ENCODE measurements at regions not wholly inside any gene's neighbourhood (a gene's known extent, or its start where the extent isn't known, plus 50 kb on each side); places are given as distances from the start of the nearest gene placed in this dataset.
A peak's percentile ranks its signal among the peaks of the same experiment; 100 is the strongest.

DNA sequence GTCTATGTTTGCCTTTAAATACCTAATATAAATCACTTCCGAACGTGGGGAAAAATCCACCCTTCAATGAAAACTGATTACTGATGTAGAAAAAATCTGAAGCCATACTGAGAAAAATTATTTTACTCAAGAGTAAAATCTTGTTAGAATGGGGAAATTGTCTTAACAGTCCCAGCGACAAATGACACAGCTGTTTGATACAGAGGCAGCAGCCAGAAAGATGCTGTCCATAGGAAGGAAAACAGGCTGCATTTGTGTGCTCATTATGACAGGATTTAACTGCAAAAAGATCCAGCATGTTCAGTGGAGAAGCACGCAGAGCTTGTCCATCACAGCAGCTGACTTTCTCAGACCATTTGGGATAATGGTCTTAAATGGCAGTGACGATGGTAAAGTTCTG lies 443.0 kb downstream of the TFAP2B start:
- Histone ChIP-seq H3K4ac (ENCODE audit: low read depth, low read length) (no peak overlapping the region), H4K91ac (ENCODE audit: low read depth, low read length) (no peak overlapping the region), H2AK5ac (ENCODE audit: low read length) (no peak overlapping the region), H3K27ac (ENCODE audit: low read depth, low read length) (no peak overlapping the region), H3K23ac (ENCODE audit: low read length) (no peak overlapping the region), H3K79me1 (ENCODE audit: low read length) (peaks cover 1% of the 10 kb centered on the region), H3K79me2 (ENCODE audit: control insufficient read depth, insufficient read depth, low read length, poor library complexity) (no peaks in the 10 kb centered on the region), H4K8ac (ENCODE audit: low read depth, low read length) (no peak overlapping the region), H3K9me3 (ENCODE audit: insufficient read depth, low read depth, low read length) (no peaks in the 10 kb centered on the region), H3K4me2 (ENCODE audit: low read length) (no peak overlapping the region), H2BK120ac (ENCODE audit: insufficient read depth, low read length, poor library complexity) (no peak overlapping the region), H3K36me3 (ENCODE audit: control insufficient read depth in 1 of 2, insufficient read depth in 2 of 2, low read length in 2 of 2) (no peaks in the 10 kb centered on the region), H2BK5ac (ENCODE audit: low read depth, low read length, poor library complexity) (no peak overlapping the region), H3K18ac (ENCODE audit: low read length) (no peak overlapping the region), H3K27me3 (ENCODE audit: insufficient read depth, low read length) (no peaks in the 10 kb centered on the region), H3K4me3 (ENCODE audit: low read depth, low read length) (no peak overlapping the region), H2BK12ac (ENCODE audit: low read length) (no peak overlapping the region), H3K9ac (ENCODE audit: low read length) (no peak overlapping the region), H3K4me1 (ENCODE audit: control insufficient read depth in 1 of 2, insufficient read depth in 2 of 2, low read length in 2 of 2) (peaks cover 2 to 6% of the 10 kb centered on the region in 2 experiments), H4K12ac (ENCODE audit: low read depth, low read length) (no peak overlapping the region), H3K14ac (ENCODE audit: low read length) (no peak overlapping the region), H2AFZ (ENCODE audit: insufficient read depth, low read length, poor library complexity) (no peak overlapping the region)
- no peak for DNase-seq
- no CpG with 5 or more reads among the region's 5 CpGs for WGBS (ENCODE audit: extremely low coverage, insufficient coverage, insufficient read length)

DNA sequence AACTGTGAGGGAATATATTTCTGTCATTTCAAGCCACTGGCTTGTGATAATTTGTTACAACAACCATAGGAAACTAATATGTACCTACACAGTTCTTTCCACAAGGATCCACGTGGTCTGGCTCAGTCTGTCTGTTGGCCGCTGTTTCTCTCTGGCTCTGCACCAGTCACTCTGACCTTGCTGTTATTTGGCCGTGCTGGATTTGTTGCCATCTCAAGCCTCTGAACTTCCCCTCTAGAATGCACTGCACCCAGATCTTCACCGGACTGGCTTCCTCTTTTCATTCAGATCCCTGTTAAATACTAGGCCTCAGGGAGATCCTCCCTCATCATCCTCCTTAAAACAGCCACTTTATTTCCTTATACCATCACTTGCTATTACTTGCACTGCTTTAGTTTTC lies 446.8 kb downstream of the TFAP2B start:
- Histone ChIP-seq H3K79me1 (ENCODE audit: low read length) (peaks cover 8% of the 10 kb centered on the region), H3K18ac (ENCODE audit: low read length) (no peak overlapping the region), H3K9ac (ENCODE audit: low read length) (no peak overlapping the region), H4K12ac (ENCODE audit: low read depth, low read length) (peak overlapping the region; percentile 26), H3K27ac (ENCODE audit: low read depth, low read length) (no peak overlapping the region), H3K4me3 (ENCODE audit: low read depth, low read length) (no peak overlapping the region), H2BK5ac (ENCODE audit: low read depth, low read length, poor library complexity) (peak overlapping the region; percentile 39), H3K4me1 (ENCODE audit: control insufficient read depth in 1 of 2, insufficient read depth in 2 of 2, low read length in 2 of 2) (peaks cover 2 to 9% of the 10 kb centered on the region in 2 experiments), H3K4me2 (ENCODE audit: low read length) (no peak overlapping the region), H2BK12ac (ENCODE audit: low read length) (peak overlapping the region; percentile 82), H3K79me2 (ENCODE audit: control insufficient read depth, insufficient read depth, low read length, poor library complexity) (no peaks in the 10 kb centered on the region), H4K8ac (ENCODE audit: low read depth, low read length) (no peak overlapping the region), H3K23ac (ENCODE audit: low read length) (no peak overlapping the region), H3K9me3 (ENCODE audit: insufficient read depth, low read depth, low read length) (no peaks in the 10 kb centered on the region), H3K14ac (ENCODE audit: low read length) (no peak overlapping the region), H4K91ac (ENCODE audit: low read depth, low read length) (peak overlapping the region; percentile 89), H3K27me3 (ENCODE audit: insufficient read depth, low read length) (no peaks in the 10 kb centered on the region), H2AK5ac (ENCODE audit: low read length) (peak overlapping the region; percentile 72), H3K4ac (ENCODE audit: low read depth, low read length) (no peak overlapping the region), H3K36me3 (ENCODE audit: control insufficient read depth in 1 of 2, insufficient read depth in 2 of 2, low read length in 2 of 2) (no peaks in the 10 kb centered on the region), H2BK120ac (ENCODE audit: insufficient read depth, low read length, poor library complexity) (peak overlapping the region; percentile 36), H2AFZ (ENCODE audit: insufficient read depth, low read length, poor library complexity) (no peak overlapping the region)
- no peak for DNase-seq
- no CpG with 5 or more reads among the region's 4 CpGs for WGBS (ENCODE audit: extremely low coverage, insufficient coverage, insufficient read length)

DNA sequence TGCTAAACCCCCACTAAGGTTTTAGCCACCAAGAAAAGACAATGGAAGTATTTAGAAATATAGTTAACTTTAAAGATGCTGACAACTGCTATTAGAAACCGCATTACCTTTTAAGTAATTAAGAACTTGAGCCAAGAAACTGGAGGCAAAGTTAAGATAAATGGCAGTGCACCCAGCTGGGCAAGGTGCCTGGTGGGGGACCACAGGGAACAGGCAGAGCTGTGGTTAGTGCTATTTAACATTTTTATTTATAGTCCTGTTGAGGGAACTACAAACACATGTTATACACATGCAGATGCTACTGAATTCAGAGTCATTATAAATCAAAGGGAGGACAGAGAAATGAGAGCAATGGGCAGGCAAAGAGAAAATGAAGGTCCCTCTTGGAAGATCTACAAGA lies 447.9 kb downstream of the TFAP2B start:
- Histone ChIP-seq H2AFZ (ENCODE audit: insufficient read depth, low read length, poor library complexity) (no peak overlapping the region), H3K4me2 (ENCODE audit: low read length) (no peak overlapping the region), H2BK5ac (ENCODE audit: low read depth, low read length, poor library complexity) (no peak overlapping the region), H4K91ac (ENCODE audit: low read depth, low read length) (peak overlapping the region; percentile 60), H2AK5ac (ENCODE audit: low read length) (no peak overlapping the region), H4K8ac (ENCODE audit: low read depth, low read length) (no peak overlapping the region), H2BK12ac (ENCODE audit: low read length) (peak overlapping the region; percentile 63), H3K14ac (ENCODE audit: low read length) (no peak overlapping the region), H3K36me3 (ENCODE audit: control insufficient read depth in 1 of 2, insufficient read depth in 2 of 2, low read length in 2 of 2) (no peaks in the 10 kb centered on the region), H3K4me3 (ENCODE audit: low read depth, low read length) (no peak overlapping the region), H4K12ac (ENCODE audit: low read depth, low read length) (no peak overlapping the region), H3K79me1 (ENCODE audit: low read length) (peaks cover 12% of the 10 kb centered on the region), H3K9ac (ENCODE audit: low read length) (no peak overlapping the region), H3K79me2 (ENCODE audit: control insufficient read depth, insufficient read depth, low read length, poor library complexity) (no peaks in the 10 kb centered on the region), H3K27ac (ENCODE audit: low read depth, low read length) (no peak overlapping the region), H3K4me1 (ENCODE audit: control insufficient read depth in 1 of 2, insufficient read depth in 2 of 2, low read length in 2 of 2) (peaks cover 5 to 12% of the 10 kb centered on the region in 2 experiments), H3K23ac (ENCODE audit: low read length) (no peak overlapping the region), H3K27me3 (ENCODE audit: insufficient read depth, low read length) (no peaks in the 10 kb centered on the region), H2BK120ac (ENCODE audit: insufficient read depth, low read length, poor library complexity) (peak overlapping the region; percentile 54), H3K18ac (ENCODE audit: low read length) (no peak overlapping the region), H3K9me3 (ENCODE audit: insufficient read depth, low read depth, low read length) (no peaks in the 10 kb centered on the region), H3K4ac (ENCODE audit: low read depth, low read length) (no peak overlapping the region)
- no peak for DNase-seq
- WGBS (ENCODE audit: extremely low coverage, insufficient coverage, insufficient read length) = no CpG with 5 or more reads among the region's 1 CpG

DNA sequence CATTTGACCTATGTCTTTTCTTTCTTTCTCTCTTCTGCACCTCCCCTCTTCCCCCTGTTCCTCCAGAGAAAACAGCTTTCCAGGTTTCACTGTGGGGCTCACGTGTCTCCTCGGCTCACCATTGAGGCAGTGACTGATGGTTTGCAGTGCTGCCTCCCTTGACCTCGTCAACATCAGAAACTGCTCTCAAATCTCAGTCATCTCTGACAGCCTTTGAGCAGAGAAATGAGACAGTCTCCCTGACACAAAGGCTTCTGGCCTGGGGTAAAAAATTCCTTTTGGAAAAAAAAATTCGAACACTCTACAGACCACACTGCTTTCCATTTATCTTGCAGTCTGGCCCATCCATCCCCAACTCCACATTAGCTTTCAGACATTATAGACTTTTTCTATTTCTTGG lies 450.0 kb downstream of the TFAP2B start:
- no peak overlapping the region for H4K8ac ChIP-seq (ENCODE audit: low read depth, low read length)
- H3K27ac ChIP-seq (ENCODE audit: low read depth, low read length) = peak overlapping the region; percentile 89
- H3K4me2 ChIP-seq (ENCODE audit: low read length) = no peak overlapping the region
- WGBS (ENCODE audit: extremely low coverage, insufficient coverage, insufficient read length) = no CpG with 5 or more reads among the region's 4 CpGs
- H3K4me3 ChIP-seq (ENCODE audit: low read depth, low read length) = no peak overlapping the region
- peaks cover 19% of the 10 kb centered on the region for H3K79me1 ChIP-seq (ENCODE audit: low read length)
- H3K4ac ChIP-seq (ENCODE audit: low read depth, low read length) = no peak overlapping the region
- no peak overlapping the region for H3K18ac ChIP-seq (ENCODE audit: low read length)
- H3K9me3 ChIP-seq (ENCODE audit: insufficient read depth, low read depth, low read length) = no peaks in the 10 kb centered on the region
- H3K14ac ChIP-seq (ENCODE audit: low read length) = no peak overlapping the region
- no peak overlapping the region for H4K12ac ChIP-seq (ENCODE audit: low read depth, low read length)
- H2BK5ac ChIP-seq (ENCODE audit: low read depth, low read length, poor library complexity) = no peak overlapping the region
- H3K79me2 ChIP-seq (ENCODE audit: control insufficient read depth, insufficient read depth, low read length, poor library complexity) = no peaks in the 10 kb centered on the region
- no peaks in the 10 kb centered on the region for H3K36me3 ChIP-seq (ENCODE audit: control insufficient read depth in 1 of 2, insufficient read depth in 2 of 2, low read length in 2 of 2)
- no peak overlapping the region for H2BK120ac ChIP-seq (ENCODE audit: insufficient read depth, low read length, poor library complexity)
- H3K4me1 ChIP-seq (ENCODE audit: control insufficient read depth in 1 of 2, insufficient read depth in 2 of 2, low read length in 2 of 2) = peaks cover 11 to 19% of the 10 kb centered on the region in 2 experiments
- H2BK12ac ChIP-seq (ENCODE audit: low read length) = no peak overlapping the region
- H2AK5ac ChIP-seq (ENCODE audit: low read length) = no peak overlapping the region
- no peak overlapping the region for H4K91ac ChIP-seq (ENCODE audit: low read depth, low read length)
- no peaks in the 10 kb centered on the region for H3K27me3 ChIP-seq (ENCODE audit: insufficient read depth, low read length)
- no peak for DNase-seq
- H3K9ac ChIP-seq (ENCODE audit: low read length) = no peak overlapping the region
- no peak overlapping the region for H2AFZ ChIP-seq (ENCODE audit: insufficient read depth, low read length, poor library complexity)
- no peak overlapping the region for H3K23ac ChIP-seq (ENCODE audit: low read length)

All from trophoblast cell (in vitro differentiated cells and primary cell).